Left ventricle myocardium superior (tissue), 1 donor: ENCODE measurements at regions not wholly inside any gene's neighbourhood (a gene's known extent, or its start where the extent isn't known, plus 50 kb on each side); places are given as distances from the start of the nearest gene placed in this dataset.

Source experiments
- ATAC-seq: fragments of 200-7000 bp; cut with Tn5 transposase; one replicate; pipeline ENCODE4 v1.9.1; 2020; ENCODE audit warnings: mild to moderate bottlenecking, moderate library complexity
- DNase-seq: peaks from one replicate; pipeline ENCODE4 v3.0.0-alpha.2; 2020
- intact Hi-C: fragments of 100-400 bp; cut with micrococcal nuclease; formaldehyde crosslinking; loops from one replicate; pipeline ENCODE4 v1.11.0; 2022
- donor health status: DM: no; HTN: yes; CAD: no; lungs with severe emphysema.

- ATAC-seq: no peak
- intact Hi-C loops: no loop called here
These were observed 73.1 kb upstream of the RMDN2 start for GRCh38 chr2:37851828-37852584.

GRCh38 chr2:37852585-37853014 is 72.5 kb upstream of the RMDN2 start:
- DNase-seq: no peak
- no peak for ATAC-seq
- intact Hi-C loops: no loop called here

More at GRCh38 chr2:37851828-37852584, 73.1 kb upstream of the RMDN2 start:
- no peak for DNase-seq

DNA sequence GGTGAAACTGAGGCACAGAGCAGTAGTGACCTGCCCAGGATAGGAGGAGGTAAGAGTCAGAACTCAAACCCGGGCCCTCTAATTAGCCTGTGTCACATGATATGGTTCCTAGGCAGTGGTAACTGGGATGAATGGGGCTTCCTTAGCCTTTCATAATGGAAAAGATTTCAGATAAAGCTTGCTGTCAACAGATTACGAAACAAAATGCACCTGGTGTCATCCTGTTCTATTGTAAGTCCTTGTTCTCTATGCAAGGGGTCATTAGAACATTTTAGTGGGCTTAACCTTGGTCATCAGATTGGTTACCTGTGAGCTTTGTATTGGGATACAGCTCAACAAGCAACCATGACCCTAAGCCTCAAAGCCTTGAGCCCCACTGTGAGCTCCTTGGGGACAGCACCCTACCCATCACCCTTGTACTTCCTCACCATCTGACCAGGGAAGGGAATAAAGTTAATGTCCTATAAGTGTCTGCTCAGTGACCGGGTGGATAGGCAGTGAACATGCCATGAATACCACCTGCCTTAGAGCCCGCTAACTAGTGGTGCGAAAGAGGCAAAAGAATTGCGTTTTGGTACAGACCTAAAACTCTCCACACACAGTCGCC is 70.3 kb upstream of the RMDN2 start:
- no peak for ATAC-seq
- DNase-seq: no peak
- intact Hi-C loops: no loop called here

- peak; percentile 68 for DNase-seq
- intact Hi-C loops: no loop called here
- ATAC-seq: peak; percentile 81
These were observed 69.6 kb upstream of the RMDN2 start for GRCh38 chr2:37855283-37856041.

DNA sequence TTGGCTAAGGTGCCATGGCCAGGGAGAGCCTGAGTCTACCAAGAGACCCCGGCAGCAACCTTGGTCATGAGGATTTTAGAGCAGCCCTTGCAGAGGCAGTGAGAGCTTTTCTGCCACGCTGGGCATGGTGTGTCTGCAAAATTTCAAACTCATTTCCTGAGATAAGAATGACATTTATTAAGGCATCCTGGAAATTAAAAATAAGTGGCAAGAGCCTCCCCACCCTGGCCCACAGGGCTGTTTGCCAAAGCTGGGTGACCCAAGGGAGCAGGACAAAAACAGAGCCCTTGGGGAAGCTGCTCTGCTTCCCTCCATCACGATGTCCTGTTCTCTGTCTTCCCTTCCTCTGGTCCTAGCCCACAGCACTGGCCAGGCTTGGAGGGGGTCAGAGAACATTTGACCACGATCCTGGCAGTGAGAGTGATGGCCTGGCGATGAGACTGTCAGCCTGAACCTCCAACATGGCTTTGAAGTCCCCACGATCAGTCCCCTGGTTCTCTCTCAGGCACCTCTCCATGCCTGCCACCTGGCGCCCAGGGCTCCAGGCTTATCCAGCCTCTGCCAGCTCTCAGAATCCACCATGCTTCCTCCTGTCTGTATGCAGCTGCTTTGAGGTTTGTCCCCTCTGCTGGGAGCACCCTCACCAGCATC is 68.9 kb upstream of the RMDN2 start:
- intact Hi-C loops: no loop called here
- peak; percentile 76 for ATAC-seq
- peak; percentile 73 for DNase-seq

- DNase-seq (no peak), ATAC-seq (no peak)
- intact Hi-C loops: no loop called here
These were observed 67.3 kb upstream of the RMDN2 start for GRCh38 chr2:37857575-37858399.

DNA sequence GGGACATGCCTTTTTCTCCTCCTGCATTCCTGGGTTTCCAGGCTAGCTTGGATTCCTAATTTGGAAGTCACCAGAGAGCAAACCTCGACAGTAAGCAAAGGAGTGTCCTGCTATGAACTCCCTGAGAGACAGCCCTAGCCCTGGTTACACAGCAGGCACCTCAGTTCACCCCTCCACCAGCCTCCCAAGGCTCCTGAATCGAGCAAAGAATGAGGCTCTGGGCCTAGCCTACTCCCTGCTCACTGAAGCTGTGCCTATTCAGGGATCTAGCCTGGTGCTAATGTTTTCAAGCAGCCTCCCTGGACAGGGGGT is 66.7 kb upstream of the RMDN2 start:
- ATAC-seq (peak; percentile 52), DNase-seq (no peak)
- intact Hi-C loops: no loop called here

GRCh38 chr2:37858725-37859267 is 66.3 kb upstream of the RMDN2 start:
- ATAC-seq (no peak), DNase-seq (no peak)
- intact Hi-C loops: no loop called here

DNA sequence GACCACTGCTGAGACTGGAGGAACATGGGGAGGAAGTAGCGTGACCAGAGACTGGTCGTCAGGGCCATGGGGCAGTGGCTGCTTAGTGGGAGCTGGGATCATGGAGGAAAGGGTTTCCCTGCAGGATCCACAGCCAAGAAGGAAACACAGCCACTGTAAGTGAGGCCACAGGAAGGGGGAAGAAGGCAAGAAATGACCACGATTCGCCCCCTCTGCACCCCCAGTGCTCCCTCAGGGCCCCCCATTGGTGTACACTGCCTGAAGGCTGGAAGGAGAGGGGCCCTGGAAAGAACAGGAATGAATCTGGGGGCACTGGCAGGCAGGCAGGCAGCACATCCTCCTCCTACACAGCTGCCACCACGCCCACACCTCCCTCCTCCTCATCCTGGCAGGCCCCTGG is 62.5 kb upstream of the RMDN2 start:
- ATAC-seq (no peak), DNase-seq (no peak)
- intact Hi-C loops: no loop called here

DNA sequence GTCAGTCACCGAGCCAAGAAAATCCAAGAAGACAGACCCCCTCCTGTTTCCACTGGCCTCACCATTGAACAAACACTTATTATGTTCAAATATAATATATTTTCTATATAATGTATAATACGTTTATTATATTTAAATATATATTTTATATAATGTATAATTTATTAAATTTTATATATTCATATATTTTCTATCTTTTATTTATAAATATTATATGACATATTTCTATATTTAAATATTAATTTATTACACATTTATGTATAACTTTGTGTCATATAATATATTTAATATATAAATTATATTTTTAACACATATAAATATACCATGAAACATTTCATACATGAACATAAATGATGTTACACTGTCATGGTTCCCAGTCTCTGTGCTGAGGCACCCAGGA is 60.9 kb upstream of the RMDN2 start:
- DNase-seq (no peak), ATAC-seq (no peak)
- intact Hi-C loops: no loop called here

DNA sequence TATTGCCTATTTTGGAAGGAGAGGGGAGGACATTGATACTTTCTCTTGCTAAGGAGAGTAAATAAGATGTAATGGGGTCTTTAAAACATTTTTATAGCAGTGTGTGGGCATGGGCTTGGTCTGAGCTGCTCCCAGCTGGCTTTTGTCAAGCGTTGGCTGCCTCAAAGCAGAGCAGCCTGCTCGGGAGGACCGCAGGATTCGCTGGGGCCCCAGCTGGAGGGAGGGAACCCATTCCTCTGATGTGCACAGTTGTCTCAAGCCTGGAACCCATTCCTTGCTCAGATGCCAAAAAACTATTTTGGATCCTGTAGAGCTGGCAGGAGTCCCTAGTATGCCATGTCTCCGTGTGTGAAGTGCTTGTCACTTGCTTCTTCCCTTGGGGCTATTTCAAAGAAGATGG is 59.4 kb upstream of the RMDN2 start:
- intact Hi-C loops: no loop called here
- DNase-seq: no peak
- ATAC-seq: peak; percentile 73

- intact Hi-C loops: no loop called here
- DNase-seq (no peak), ATAC-seq (peak; percentile 58)
These were observed 58.7 kb upstream of the RMDN2 start for GRCh38 chr2:37866171-37866934.

DNA sequence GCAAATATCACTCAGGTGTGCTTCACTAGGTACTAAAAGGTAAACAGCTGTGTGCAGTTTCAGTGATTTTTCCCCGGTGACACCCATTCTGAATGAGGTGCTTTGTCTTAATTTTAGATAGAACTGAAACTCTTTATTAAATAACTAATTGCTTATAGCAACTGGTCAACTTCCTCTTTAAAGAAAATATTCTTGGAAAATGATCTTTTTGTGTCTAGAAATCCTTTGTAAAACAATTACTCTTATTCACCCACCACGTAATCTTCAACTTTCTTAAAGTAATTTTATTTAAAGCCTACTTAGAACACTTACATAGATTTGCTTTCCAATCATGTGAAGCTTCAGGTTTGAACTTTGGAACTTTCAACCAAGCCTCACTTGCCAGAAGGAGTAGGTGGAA is 57.9 kb upstream of the RMDN2 start:
- ATAC-seq: no peak

GRCh38 chr2:37868866-37869265 is 56.2 kb upstream of the RMDN2 start:
- no peak for DNase-seq
- no peak for ATAC-seq
- intact Hi-C loops: no loop called here

More for the DNA sequence above, 57.9 kb upstream of the RMDN2 start:
- no peak for DNase-seq
- intact Hi-C loops: no loop called here

GRCh38 chr2:37869304-37869703 is 55.8 kb upstream of the RMDN2 start:
- ATAC-seq: no peak
- intact Hi-C loops: no loop called here
- no peak for DNase-seq

DNA sequence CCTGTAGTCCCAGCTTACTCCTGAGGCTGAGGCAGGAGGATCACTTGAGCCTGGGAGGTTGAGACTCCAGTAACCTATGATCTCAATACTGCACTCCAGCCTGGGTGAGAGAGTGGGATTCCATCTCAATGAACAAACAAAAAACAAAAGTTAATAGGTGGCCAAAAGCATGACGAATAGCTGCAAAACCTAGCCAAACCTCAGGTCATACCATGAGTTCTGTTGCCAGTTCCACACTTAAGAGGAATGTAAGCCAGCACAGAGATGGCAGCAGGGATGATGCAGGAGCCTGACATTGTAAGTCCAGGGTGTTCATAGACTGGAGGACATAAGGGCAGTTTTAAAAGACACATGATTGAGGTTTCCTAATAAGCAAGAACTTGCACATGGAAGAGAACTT is 55.3 kb upstream of the RMDN2 start:
- DNase-seq (no peak), ATAC-seq (no peak)
- intact Hi-C loops: no loop called here

DNA sequence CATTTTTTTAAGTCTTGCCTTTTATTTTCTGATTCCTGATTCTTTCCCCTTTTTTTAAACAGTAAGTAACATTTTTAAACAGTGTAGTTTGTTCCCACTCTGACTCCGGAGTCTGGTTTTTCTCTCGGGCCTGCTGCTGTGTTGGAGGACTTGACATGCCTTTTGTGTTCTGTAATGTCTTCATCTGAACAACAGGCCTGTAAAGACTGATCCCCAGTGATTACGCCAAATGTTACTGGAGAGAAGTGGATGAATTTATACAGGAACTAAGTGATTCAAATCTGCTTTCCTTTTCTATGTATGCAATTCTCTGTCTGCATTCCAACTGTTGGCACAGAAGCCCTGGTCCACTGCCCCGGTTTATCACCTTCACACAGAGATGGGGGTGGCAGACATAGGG is 54.3 kb upstream of the RMDN2 start:
- ATAC-seq (no peak), DNase-seq (no peak)
- intact Hi-C loops: no loop called here

GRCh38 chr2:37871456-37872191 is 53.5 kb upstream of the RMDN2 start:
- no peak for DNase-seq
- ATAC-seq: peak; percentile 23
- intact Hi-C loops: no loop called here
